ENCODE measurements at regions not wholly inside any gene's neighbourhood (a gene's known extent, or its start where the extent isn't known, plus 50 kb on each side); places are given as distances from the start of the nearest gene placed in this dataset.

GRCh38 chr6:11341867-11342266, 109.4 kb upstream of the NEDD9 start:
- H3K36me3 Mint-ChIP-seq, result peaks cover 9% of the 10 kb centered on the region
- peaks cover 34 to 58% (median 47%) of the 10 kb centered on the region in 3 donors for H3K4me1 Mint-ChIP-seq
- H3K27me3 Mint-ChIP-seq, result no peaks in the 10 kb centered on the region
- H3K27ac Mint-ChIP-seq, result no peak overlapping the region
- peaks cover 0 to 6% (median 0%) of the 10 kb centered on the region in 3 donors for H3K9me3 Mint-ChIP-seq
- peak overlapping the region in 1 of 4 donors; percentile 21 for H3K4me3 Mint-ChIP-seq

- H3K4me1 Mint-ChIP-seq, result peaks cover 29 to 52% (median 42%) of the 10 kb centered on the region in 3 donors
- H3K36me3 Mint-ChIP-seq, result peaks cover 9% of the 10 kb centered on the region
- H3K27ac Mint-ChIP-seq, result no peak overlapping the region
- H3K9me3 Mint-ChIP-seq, result peaks cover 0 to 6% (median 0%) of the 10 kb centered on the region in 3 donors
- no peak overlapping the region for H3K4me3 Mint-ChIP-seq
- H3K27me3 Mint-ChIP-seq, result no peaks in the 10 kb centered on the region
These were observed 108.8 kb upstream of the NEDD9 start for GRCh38 chr6:11341303-11341702.

- Mint-ChIP-seq H3K4me1 (peaks cover 21 to 44% (median 29%) of the 10 kb centered on the region in 3 donors), H3K9me3 (peaks cover 0 to 6% (median 0%) of the 10 kb centered on the region in 3 donors), H3K36me3 (peaks cover 9% of the 10 kb centered on the region), H3K27me3 (no peaks in the 10 kb centered on the region), H3K4me3 (no peak overlapping the region), H3K27ac (peak overlapping the region in 1 of 3 donors; percentile 6)
These were observed 106.9 kb upstream of the NEDD9 start for GRCh38 chr6:11339380-11339779.

GRCh38 chr6:11337306-11337705, 104.8 kb upstream of the NEDD9 start:
- H3K27me3 Mint-ChIP-seq, result no peaks in the 10 kb centered on the region
- no peak overlapping the region for H3K4me3 Mint-ChIP-seq
- peaks cover 7 to 47% (median 27%) of the 10 kb centered on the region in 3 donors for H3K4me1 Mint-ChIP-seq
- peaks cover 11% of the 10 kb centered on the region for H3K36me3 Mint-ChIP-seq
- no peak overlapping the region for H3K27ac Mint-ChIP-seq
- peaks cover 0 to 6% (median 0%) of the 10 kb centered on the region in 3 donors for H3K9me3 Mint-ChIP-seq

- no peaks in the 10 kb centered on the region for H3K27me3 Mint-ChIP-seq
- H3K9me3 Mint-ChIP-seq, result peaks cover 0 to 6% (median 0%) of the 10 kb centered on the region in 3 donors
- H3K27ac Mint-ChIP-seq, result no peak overlapping the region
- peaks cover 16 to 58% (median 40%) of the 10 kb centered on the region in 3 donors for H3K4me1 Mint-ChIP-seq
- H3K36me3 Mint-ChIP-seq, result peaks cover 12% of the 10 kb centered on the region
- no peak overlapping the region for H3K4me3 Mint-ChIP-seq
These were observed 103.4 kb upstream of the NEDD9 start for GRCh38 chr6:11335826-11336225.

GRCh38 chr6:11333132-11333849, 100.8 kb upstream of the NEDD9 start:
- Mint-ChIP-seq H3K27ac (peak overlapping the region in 1 of 3 donors; percentile 64), H3K4me3 (peak overlapping the region in 1 of 4 donors; percentile 28), H3K36me3 (peaks cover 5% of the 10 kb centered on the region), H3K27me3 (no peaks in the 10 kb centered on the region), H3K4me1 (peaks cover 21 to 59% (median 48%) of the 10 kb centered on the region in 3 donors), H3K9me3 (no peaks in the 10 kb centered on the region)

- H3K27ac Mint-ChIP-seq, result peak overlapping the region in 1 of 3 donors; percentile 40
- peaks cover 21 to 55% (median 47%) of the 10 kb centered on the region in 3 donors for H3K4me1 Mint-ChIP-seq
- no peaks in the 10 kb centered on the region for H3K9me3 Mint-ChIP-seq
- no peaks in the 10 kb centered on the region for H3K27me3 Mint-ChIP-seq
- H3K4me3 Mint-ChIP-seq, result peak overlapping the region in 1 of 4 donors; percentile 47
- peaks cover 7% of the 10 kb centered on the region for H3K36me3 Mint-ChIP-seq
These were observed 100.0 kb upstream of the NEDD9 start for GRCh38 chr6:11332463-11332862.

- Mint-ChIP-seq H3K9me3 (no peaks in the 10 kb centered on the region), H3K36me3 (peaks cover 8% of the 10 kb centered on the region), H3K27ac (peak overlapping the region in 1 of 3 donors; percentile 75), H3K27me3 (no peaks in the 10 kb centered on the region), H3K4me1 (peaks cover 21 to 64% (median 51%) of the 10 kb centered on the region in 3 donors), H3K4me3 (peak overlapping the region in 2 of 4 donors; percentile 42 to 86)
These were observed 98.6 kb upstream of the NEDD9 start for GRCh38 chr6:11331111-11331510.

- no peaks in the 10 kb centered on the region for H3K9me3 Mint-ChIP-seq
- peak overlapping the region in 2 of 4 donors; percentile 11 to 72 for H3K4me3 Mint-ChIP-seq
- H3K4me1 Mint-ChIP-seq, result peaks cover 21 to 62% (median 54%) of the 10 kb centered on the region in 3 donors
- peaks cover 6% of the 10 kb centered on the region for H3K36me3 Mint-ChIP-seq
- no peaks in the 10 kb centered on the region for H3K27me3 Mint-ChIP-seq
- peak overlapping the region in 1 of 3 donors; percentile 25 for H3K27ac Mint-ChIP-seq
These were observed 97.9 kb upstream of the NEDD9 start for GRCh38 chr6:11330413-11330760.

GRCh38 chr6:11329726-11330412, 97.4 kb upstream of the NEDD9 start:
- Mint-ChIP-seq H3K36me3 (peaks cover 6% of the 10 kb centered on the region), H3K4me3 (peak overlapping the region in 2 of 4 donors; percentile 11 to 72), H3K4me1 (peaks cover 23 to 61% (median 56%) of the 10 kb centered on the region in 3 donors), H3K27me3 (no peaks in the 10 kb centered on the region), H3K27ac (peak overlapping the region in 1 of 3 donors; percentile 25), H3K9me3 (no peaks in the 10 kb centered on the region)

GRCh38 chr6:11328613-11329247, 96.3 kb upstream of the NEDD9 start:
- no peaks in the 10 kb centered on the region for H3K9me3 Mint-ChIP-seq
- H3K27ac Mint-ChIP-seq, result peak overlapping the region in 1 of 3 donors; percentile 74
- H3K4me3 Mint-ChIP-seq, result no peak overlapping the region
- peaks cover 6% of the 10 kb centered on the region for H3K36me3 Mint-ChIP-seq
- H3K4me1 Mint-ChIP-seq, result peaks cover 30 to 60% (median 59%) of the 10 kb centered on the region in 3 donors
- H3K27me3 Mint-ChIP-seq, result no peaks in the 10 kb centered on the region

GRCh38 chr6:11327961-11328360, 95.5 kb upstream of the NEDD9 start:
- Mint-ChIP-seq H3K9me3 (no peaks in the 10 kb centered on the region), H3K4me1 (peaks cover 29 to 57% (median 51%) of the 10 kb centered on the region in 3 donors), H3K36me3 (peaks cover 6% of the 10 kb centered on the region), H3K27me3 (no peaks in the 10 kb centered on the region), H3K27ac (no peak overlapping the region), H3K4me3 (no peak overlapping the region)

- H3K36me3 Mint-ChIP-seq, result peaks cover 2% of the 10 kb centered on the region
- H3K4me1 Mint-ChIP-seq, result peaks cover 20 to 45% (median 34%) of the 10 kb centered on the region in 3 donors
- H3K27me3 Mint-ChIP-seq, result no peaks in the 10 kb centered on the region
- no peak overlapping the region for H3K4me3 Mint-ChIP-seq
- no peaks in the 10 kb centered on the region for H3K9me3 Mint-ChIP-seq
- H3K27ac Mint-ChIP-seq, result no peak overlapping the region
These were observed 93.6 kb upstream of the NEDD9 start for GRCh38 chr6:11326116-11326515.

GRCh38 chr6:11324453-11325015, 92.1 kb upstream of the NEDD9 start:
- Mint-ChIP-seq H3K4me1 (peaks cover 16 to 37% (median 22%) of the 10 kb centered on the region in 3 donors), H3K4me3 (peak overlapping the region in 2 of 4 donors; percentile 63 to 77), H3K27me3 (no peaks in the 10 kb centered on the region), H3K36me3 (peaks cover 7% of the 10 kb centered on the region), H3K9me3 (no peaks in the 10 kb centered on the region), H3K27ac (peak overlapping the region in 2 of 3 donors; percentile 17 to 53)
